ENCODE measurements at regions not wholly inside any gene's neighbourhood (a gene's known extent, or its start where the extent isn't known, plus 50 kb on each side); places are given as distances from the start of the nearest gene placed in this dataset.

- Histone ChIP-seq H3K27me3 (ENCODE audit: control insufficient read depth in 1 of 2, insufficient read depth in 1 of 2, low read length in 2 of 2) (no peaks in the 10 kb centered on the region), H4K91ac (ENCODE audit: low read length) (no peak overlapping the region), H3K9me3 (ENCODE audit: control insufficient read depth, low read length) (peaks cover 9% of the 10 kb centered on the region), H2AFZ (ENCODE audit: low read depth, low read length) (no peak overlapping the region), H3K27ac (ENCODE audit: low read length, poor library complexity, severe bottlenecking) (no peak overlapping the region), H3K9ac (ENCODE audit: low read length) (no peak overlapping the region), H3K4me1 (ENCODE audit: control insufficient read depth, insufficient read depth, low read depth, low read length) (no peaks in the 10 kb centered on the region), H2AK5ac (ENCODE audit: low read length, severe bottlenecking) (no peak overlapping the region), H3K23ac (ENCODE audit: low read length in 2 of 2) (no peak overlapping the region), H3K79me1 (replicated peaks; ENCODE audit: low read length, poor library complexity, severe bottlenecking) (no peaks in the 10 kb centered on the region), H3K4me2 (ENCODE audit: low read length, poor library complexity, severe bottlenecking) (no peak overlapping the region), H3K4me3 (ENCODE audit: insufficient read depth in 1 of 2, low read depth in 1 of 2, low read length in 2 of 2) (no peak overlapping the region), H2BK120ac (ENCODE audit: low read depth, low read length) (no peak overlapping the region), H3K36me3 (ENCODE audit: control insufficient read depth in 1 of 2, insufficient read depth in 2 of 2, low read depth in 1 of 2, low read length in 2 of 2) (no peaks in the 10 kb centered on the region), H3K18ac (ENCODE audit: low read depth in 1 of 2, low read length in 2 of 2) (no peak overlapping the region), H3K4ac (ENCODE audit: low read depth in 1 of 2, low read length in 2 of 2) (no peak overlapping the region), H4K8ac (ENCODE audit: low read length) (no peak overlapping the region), H2BK5ac (ENCODE audit: low read depth, low read length, poor library complexity, severe bottlenecking) (no peak overlapping the region), H2BK15ac (ENCODE audit: low read depth, poor library complexity, severe bottlenecking) (no peak overlapping the region), H2BK12ac (ENCODE audit: low read length in 2 of 2) (no peak overlapping the region), H3K14ac (ENCODE audit: low read length in 2 of 2) (no peak overlapping the region)
- WGBS = 89% methylated on average over 3 of the region's 3 CpGs
- no peak for DNase-seq
Measured at GRCh38 chr2:193463011-193463410, 1268.3 kb upstream of the TMEFF2 start.

GRCh38 chr2:193462411-193462810, 1267.7 kb upstream of the TMEFF2 start:
- no peak overlapping the region for H3K4me2 ChIP-seq (ENCODE audit: low read length, poor library complexity, severe bottlenecking)
- H3K18ac ChIP-seq (ENCODE audit: low read depth in 1 of 2, low read length in 2 of 2) = no peak overlapping the region
- DNase-seq = no peak
- H3K4ac ChIP-seq (ENCODE audit: low read depth in 1 of 2, low read length in 2 of 2) = no peak overlapping the region
- H3K4me1 ChIP-seq (ENCODE audit: control insufficient read depth, insufficient read depth, low read depth, low read length) = no peaks in the 10 kb centered on the region
- H3K27ac ChIP-seq (ENCODE audit: low read length, poor library complexity, severe bottlenecking) = no peak overlapping the region
- H3K23ac ChIP-seq (ENCODE audit: low read length in 2 of 2) = no peak overlapping the region
- H3K4me3 ChIP-seq (ENCODE audit: insufficient read depth in 1 of 2, low read depth in 1 of 2, low read length in 2 of 2) = no peak overlapping the region
- no peak overlapping the region for H3K14ac ChIP-seq (ENCODE audit: low read length in 2 of 2)
- H4K8ac ChIP-seq (ENCODE audit: low read length) = no peak overlapping the region
- 77% methylated on average over 2 of the region's 2 CpGs for WGBS
- H3K36me3 ChIP-seq (ENCODE audit: control insufficient read depth in 1 of 2, insufficient read depth in 2 of 2, low read depth in 1 of 2, low read length in 2 of 2) = no peaks in the 10 kb centered on the region
- no peak overlapping the region for H2BK12ac ChIP-seq (ENCODE audit: low read length in 2 of 2)
- H3K9ac ChIP-seq (ENCODE audit: low read length) = no peak overlapping the region
- no peaks in the 10 kb centered on the region for H3K27me3 ChIP-seq (ENCODE audit: control insufficient read depth in 1 of 2, insufficient read depth in 1 of 2, low read length in 2 of 2)
- peaks cover 9% of the 10 kb centered on the region for H3K9me3 ChIP-seq (ENCODE audit: control insufficient read depth, low read length)
- H2BK5ac ChIP-seq (ENCODE audit: low read depth, low read length, poor library complexity, severe bottlenecking) = no peak overlapping the region
- no peak overlapping the region for H4K91ac ChIP-seq (ENCODE audit: low read length)
- no peak overlapping the region for H2AFZ ChIP-seq (ENCODE audit: low read depth, low read length)
- no peak overlapping the region for H2BK120ac ChIP-seq (ENCODE audit: low read depth, low read length)
- H2BK15ac ChIP-seq (ENCODE audit: low read depth, poor library complexity, severe bottlenecking) = no peak overlapping the region
- H2AK5ac ChIP-seq (ENCODE audit: low read length, severe bottlenecking) = no peak overlapping the region
- H3K79me1 ChIP-seq (replicated peaks; ENCODE audit: low read length, poor library complexity, severe bottlenecking) = no peaks in the 10 kb centered on the region

- Histone ChIP-seq H3K27me3 (ENCODE audit: control insufficient read depth in 1 of 2, insufficient read depth in 1 of 2, low read length in 2 of 2) (no peaks in the 10 kb centered on the region), H3K9me3 (ENCODE audit: control insufficient read depth, low read length) (peaks cover 9% of the 10 kb centered on the region), H2BK12ac (ENCODE audit: low read length in 2 of 2) (no peak overlapping the region), H3K23ac (ENCODE audit: low read length in 2 of 2) (no peak overlapping the region), H4K91ac (ENCODE audit: low read length) (no peak overlapping the region), H3K79me1 (replicated peaks; ENCODE audit: low read length, poor library complexity, severe bottlenecking) (no peaks in the 10 kb centered on the region), H3K4ac (ENCODE audit: low read depth in 1 of 2, low read length in 2 of 2) (no peak overlapping the region), H3K14ac (ENCODE audit: low read length in 2 of 2) (no peak overlapping the region), H3K4me3 (ENCODE audit: insufficient read depth in 1 of 2, low read depth in 1 of 2, low read length in 2 of 2) (no peak overlapping the region), H2AK5ac (ENCODE audit: low read length, severe bottlenecking) (no peak overlapping the region), H2BK15ac (ENCODE audit: low read depth, poor library complexity, severe bottlenecking) (no peak overlapping the region), H3K9ac (ENCODE audit: low read length) (no peak overlapping the region), H3K36me3 (ENCODE audit: control insufficient read depth in 1 of 2, insufficient read depth in 2 of 2, low read depth in 1 of 2, low read length in 2 of 2) (no peaks in the 10 kb centered on the region), H3K4me2 (ENCODE audit: low read length, poor library complexity, severe bottlenecking) (no peak overlapping the region), H3K27ac (ENCODE audit: low read length, poor library complexity, severe bottlenecking) (no peak overlapping the region), H2BK5ac (ENCODE audit: low read depth, low read length, poor library complexity, severe bottlenecking) (no peak overlapping the region), H2AFZ (ENCODE audit: low read depth, low read length) (no peak overlapping the region), H3K4me1 (ENCODE audit: control insufficient read depth, insufficient read depth, low read depth, low read length) (no peaks in the 10 kb centered on the region), H3K18ac (ENCODE audit: low read depth in 1 of 2, low read length in 2 of 2) (no peak overlapping the region), H4K8ac (ENCODE audit: low read length) (no peak overlapping the region), H2BK120ac (ENCODE audit: low read depth, low read length) (no peak overlapping the region)
- WGBS = 100% methylated on average over 2 of the region's 2 CpGs
- no peak for DNase-seq
Measured at GRCh38 chr2:193461431-193461934, 1266.8 kb upstream of the TMEFF2 start.

DNA sequence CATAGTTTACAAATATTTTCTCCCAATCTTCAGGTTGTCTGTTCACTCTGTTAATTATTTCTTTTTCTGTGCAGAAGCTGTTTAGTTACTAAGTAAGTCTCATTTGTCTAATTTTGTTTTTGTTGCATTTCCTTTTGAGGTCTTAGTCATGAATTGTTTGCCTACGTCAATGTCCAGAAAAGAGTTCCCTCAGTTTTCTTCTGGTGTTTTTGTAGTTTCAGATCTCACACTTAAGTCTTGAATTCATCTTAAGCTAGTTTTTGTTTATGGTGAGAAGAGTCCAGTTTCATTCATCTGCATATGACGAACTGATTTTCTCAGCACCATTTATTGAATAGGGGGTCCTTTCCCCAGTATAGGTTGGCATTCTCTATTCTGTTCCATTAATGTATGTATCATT, 1252.2 kb upstream of the TMEFF2 start:
- H3K79me1 ChIP-seq (replicated peaks; ENCODE audit: low read length, poor library complexity, severe bottlenecking) = no peaks in the 10 kb centered on the region
- H3K14ac ChIP-seq (ENCODE audit: low read length in 2 of 2) = no peak overlapping the region
- no peak for DNase-seq
- H2BK120ac ChIP-seq (ENCODE audit: low read depth, low read length) = no peak overlapping the region
- no peak overlapping the region for H4K8ac ChIP-seq (ENCODE audit: low read length)
- H3K23ac ChIP-seq (ENCODE audit: low read length in 2 of 2) = no peak overlapping the region
- no peaks in the 10 kb centered on the region for H3K36me3 ChIP-seq (ENCODE audit: control insufficient read depth in 1 of 2, insufficient read depth in 2 of 2, low read depth in 1 of 2, low read length in 2 of 2)
- H2BK15ac ChIP-seq (ENCODE audit: low read depth, poor library complexity, severe bottlenecking) = no peak overlapping the region
- H3K9ac ChIP-seq (ENCODE audit: low read length) = no peak overlapping the region
- 94% methylated on average over 2 of the region's 2 CpGs for WGBS
- H3K4me3 ChIP-seq (ENCODE audit: insufficient read depth in 1 of 2, low read depth in 1 of 2, low read length in 2 of 2) = no peak overlapping the region
- no peaks in the 10 kb centered on the region for H3K27me3 ChIP-seq (ENCODE audit: control insufficient read depth in 1 of 2, insufficient read depth in 1 of 2, low read length in 2 of 2)
- no peak overlapping the region for H3K27ac ChIP-seq (ENCODE audit: low read length, poor library complexity, severe bottlenecking)
- no peak overlapping the region for H3K4me2 ChIP-seq (ENCODE audit: low read length, poor library complexity, severe bottlenecking)
- H2AK5ac ChIP-seq (ENCODE audit: low read length, severe bottlenecking) = no peak overlapping the region
- H4K91ac ChIP-seq (ENCODE audit: low read length) = no peak overlapping the region
- H3K4me1 ChIP-seq (ENCODE audit: control insufficient read depth, insufficient read depth, low read depth, low read length) = no peaks in the 10 kb centered on the region
- H3K18ac ChIP-seq (ENCODE audit: low read depth in 1 of 2, low read length in 2 of 2) = no peak overlapping the region
- H3K9me3 ChIP-seq (ENCODE audit: control insufficient read depth, low read length) = no peaks in the 10 kb centered on the region
- H2BK12ac ChIP-seq (ENCODE audit: low read length in 2 of 2) = no peak overlapping the region
- H2AFZ ChIP-seq (ENCODE audit: low read depth, low read length) = no peak overlapping the region
- H2BK5ac ChIP-seq (ENCODE audit: low read depth, low read length, poor library complexity, severe bottlenecking) = no peak overlapping the region
- H3K4ac ChIP-seq (ENCODE audit: low read depth in 1 of 2, low read length in 2 of 2) = no peak overlapping the region
